Superior temporal gyrus (tissue), 1 donor: ENCODE measurements at regions not wholly inside any gene's neighbourhood (a gene's known extent, or its start where the extent isn't known, plus 50 kb on each side); places are given as distances from the start of the nearest gene placed in this dataset.
A peak's percentile ranks its signal among the peaks of the same experiment; 100 is the strongest.
"Not testable (repeated sequence)": the region's sequence is repeated elsewhere in the genome, so short reads cannot be mapped to it uniquely, and the experiment has no call there.

Experiments used
- DNase-seq: peaks from one replicate; pipeline ENCODE4 v3.0.0-alpha.2; 2016; ENCODE audit errors: extremely low spot score

GRCh38 chr6:51321477-51321876 lies 502.8 kb downstream of the TFAP2B start:
- DNase-seq, result not testable (repeated sequence)

GRCh38 chr6:51322505-51322904 lies 503.8 kb downstream of the TFAP2B start:
- DNase-seq, result no peak

- DNase-seq, result no peak
Measured at GRCh38 chr6:51323056-51323455, 504.4 kb downstream of the TFAP2B start.

GRCh38 chr6:51330971-51331370 lies 512.3 kb downstream of the TFAP2B start:
- no peak for DNase-seq

GRCh38 chr6:51335543-51335942 lies 516.9 kb downstream of the TFAP2B start:
- no peak for DNase-seq

GRCh38 chr6:51336185-51336584 lies 517.5 kb downstream of the TFAP2B start:
- no peak for DNase-seq

GRCh38 chr6:51337277-51337676 lies 518.6 kb downstream of the TFAP2B start:
- no peak for DNase-seq

GRCh38 chr6:51339108-51339507 lies 520.4 kb downstream of the TFAP2B start:
- DNase-seq, result no peak

GRCh38 chr6:51339728-51340127 lies 521.1 kb downstream of the TFAP2B start:
- no peak for DNase-seq

GRCh38 chr6:51342393-51342792 lies 523.7 kb downstream of the TFAP2B start:
- DNase-seq, result no peak

- peak; percentile 56 for DNase-seq
Measured at GRCh38 chr6:51349857-51350256, 531.2 kb downstream of the TFAP2B start.

- peak; percentile 28 for DNase-seq
Measured at GRCh38 chr6:51350308-51350904, 531.7 kb downstream of the TFAP2B start.

GRCh38 chr6:51352506-51353029 lies 533.9 kb downstream of the TFAP2B start:
- no peak for DNase-seq

- DNase-seq, result no peak
Measured at GRCh38 chr6:51360287-51360686, 541.6 kb downstream of the TFAP2B start.

- no peak for DNase-seq
Measured at GRCh38 chr6:51365566-51365965, 546.9 kb downstream of the TFAP2B start.

GRCh38 chr6:51369485-51369884 lies 550.8 kb downstream of the TFAP2B start:
- no peak for DNase-seq

- DNase-seq, result no peak
Measured at GRCh38 chr6:51382847-51383246, 564.2 kb downstream of the TFAP2B start.

- DNase-seq, result no peak
Measured at GRCh38 chr6:51384736-51385135, 566.1 kb downstream of the TFAP2B start.

GRCh38 chr6:51386347-51386836 lies 567.7 kb downstream of the TFAP2B start:
- no peak for DNase-seq

- DNase-seq, result no peak
Measured at GRCh38 chr6:51387907-51388306, 569.2 kb downstream of the TFAP2B start.

- no peak for DNase-seq
Measured at GRCh38 chr6:51394061-51394460, 575.4 kb downstream of the TFAP2B start.

- no peak for DNase-seq
Measured at GRCh38 chr6:51396583-51396982, 577.9 kb downstream of the TFAP2B start.

- no peak for DNase-seq
Measured at GRCh38 chr6:51398064-51398705, 579.5 kb downstream of the TFAP2B start.
